GM23248 (cell line): ENCODE measurements at regions not wholly inside any gene's neighbourhood (a gene's known extent, or its start where the extent isn't known, plus 50 kb on each side); places are given as distances from the start of the nearest gene placed in this dataset.
A peak's percentile ranks its signal among the peaks of the same experiment; 100 is the strongest.

Experiments used
- DNase-seq: peaks from one replicate; pipeline ENCODE4 v3.0.0-alpha.2; 2015
- H2AFZ ChIP-seq: fragments of 200-600 bp; sonication (generic); 2 replicates; pipeline ENCODE4 v1.6.1; 2016; ENCODE audit warnings: antibody characterized with exemption
- H3F3A ChIP-seq: fragments of 200-600 bp; sonication (generic); 2 replicates; pipeline ENCODE4 v1.6.1; 2016; ENCODE audit warnings: mild to moderate bottlenecking, antibody characterized with exemption, mixed run types; ENCODE audit not compliant: insufficient read depth
- H3K27ac ChIP-seq: fragments of 200-600 bp; sonication (generic); 2 replicates; pipeline ENCODE4 v1.5.1; 2016; ENCODE audit warnings: mild to moderate bottlenecking
- H3K27me3 ChIP-seq: fragments of 200-600 bp; sonication (generic); replicated peaks from 2 replicates; pipeline ENCODE4 v1.6.1; 2016; ENCODE audit warnings: mild to moderate bottlenecking; ENCODE audit not compliant: insufficient read depth
- H3K36me3 ChIP-seq: fragments of 200-600 bp; sonication (generic); 2 replicates; pipeline ENCODE4 v1.6.1; 2016; ENCODE audit warnings: low read depth, mild to moderate bottlenecking
- H3K4me1 ChIP-seq: fragments of 200-600 bp; sonication (generic); 2 replicates; pipeline ENCODE4 v1.6.1; 2016; ENCODE audit warnings: mild to moderate bottlenecking; ENCODE audit not compliant: insufficient read depth
- H3K4me2 ChIP-seq: fragments of 200-600 bp; sonication (generic); one replicate; pipeline ENCODE4 v1.6.1; 2016; ENCODE audit warnings: mild to moderate bottlenecking; ENCODE audit not compliant: unreplicated experiment
- H3K4me3 ChIP-seq: fragments of 200-600 bp; sonication (generic); 2 replicates; pipeline ENCODE4 v1.5.1; 2016; ENCODE audit warnings: mild to moderate bottlenecking
- H3K79me2 ChIP-seq: fragments of 200-600 bp; sonication (generic); 2 replicates; pipeline ENCODE4 v1.6.1; 2016; ENCODE audit warnings: mild to moderate bottlenecking; ENCODE audit not compliant: insufficient read depth
- H3K9ac ChIP-seq: fragments of 200-600 bp; sonication (generic); 2 replicates; pipeline ENCODE4 v1.6.1; 2016; ENCODE audit warnings: mild to moderate bottlenecking
- H3K9me2 ChIP-seq: fragments of 200-600 bp; sonication (generic); 2 replicates; pipeline ENCODE4 v1.6.1; 2016; ENCODE audit warnings: mixed run types, mild to moderate bottlenecking, moderate library complexity; ENCODE audit not compliant: insufficient read depth
- H3K9me3 ChIP-seq: fragments of 200-600 bp; sonication (generic); one replicate; pipeline ENCODE4 v1.6.1; 2017; ENCODE audit warnings: low read depth
- H4K20me1 ChIP-seq: fragments of 200-600 bp; sonication (generic); 2 replicates; pipeline ENCODE4 v1.6.0; 2016; ENCODE audit not compliant: insufficient read depth
- EZH2 ChIP-seq: fragments of 200-600 bp; sonication (generic); IDR thresholded peaks from 2 replicates; pipeline ENCODE4 v1.6.1; 2018; ENCODE audit warnings: antibody characterized with exemption, mild to moderate bottlenecking; ENCODE audit not compliant: insufficient read depth, poor library complexity, severe bottlenecking
- EZH2phosphoT487 ChIP-seq: fragments of 200-600 bp; sonication (generic); IDR thresholded peaks from 2 replicates; pipeline ENCODE4 v1.6.1; 2018; ENCODE audit warnings: antibody characterized with exemption, moderate library complexity, mild to moderate bottlenecking, low read depth; ENCODE audit not compliant: insufficient read depth
- WGBS, 2 experiments: methylation state at CpG; one replicate each; pipeline ENCODE4 v1.1.6; 2015 to 2017; ENCODE audit warnings: low lambda C conversion rate in 2 of 2, low coverage in 1 of 2; ENCODE audit errors: missing lambda C conversion rate in 2 of 2; 5-methylcytosine and 5-hydroxymethylcytosine counted together
- in situ Hi-C: fragments of 300-500 bp; cut with MboI; formaldehyde crosslinking; loops from 2 replicates; pipeline ENCODE4 v1.15.0; 2020

DNA sequence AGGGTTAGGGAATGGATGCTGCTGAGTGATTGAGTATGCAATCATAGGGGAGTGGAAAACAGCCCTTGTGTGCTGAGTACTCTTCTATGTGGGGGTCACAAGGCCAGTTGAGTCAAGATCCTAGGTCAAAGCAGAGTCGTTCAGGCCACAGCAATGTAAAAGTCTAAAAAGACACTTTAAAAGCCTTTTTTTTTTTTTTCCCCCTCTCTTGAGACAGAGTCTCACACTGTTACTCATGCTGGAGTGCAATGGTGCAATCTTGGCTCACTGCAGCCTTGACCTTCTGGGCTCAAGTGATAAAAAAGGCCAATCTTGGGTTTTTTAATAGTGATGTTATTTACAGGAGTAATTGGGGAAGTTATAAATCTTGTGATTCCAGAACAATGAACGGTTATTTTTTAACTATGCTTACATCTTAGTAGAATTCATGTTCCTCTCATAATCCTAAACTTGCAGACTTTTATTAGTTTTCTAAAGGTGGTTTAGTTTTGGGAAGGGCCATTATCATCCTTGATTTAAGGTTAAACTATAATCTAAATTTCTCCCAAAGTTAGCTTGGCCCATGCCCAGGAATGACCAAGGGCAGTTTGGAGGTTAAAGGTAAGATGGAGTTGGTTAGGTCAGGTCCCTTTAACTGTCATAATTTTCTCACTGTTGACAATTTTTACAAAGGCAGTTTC, 82.2 kb upstream of the BMP2K start:
- Histone ChIP-seq H3K9me3 (no peaks in the 10 kb centered on the region), H3K27me3 (no peaks in the 10 kb centered on the region), H3K27ac (no peak overlapping the region), H2AFZ (no peak overlapping the region), H3K36me3 (no peaks in the 10 kb centered on the region), H3K4me2 (no peak overlapping the region), H3K9me2 (no peaks in the 10 kb centered on the region), H3K79me2 (no peaks in the 10 kb centered on the region), H3K4me1 (peaks cover 23% of the 10 kb centered on the region), H3K4me3 (no peak overlapping the region), H3F3A (peaks cover 14% of the 10 kb centered on the region; the same call in 1 of the 2 replicates), H4K20me1 (no peaks in the 10 kb centered on the region), H3K9ac (no peak overlapping the region)
- WGBS, 2 experiments: 0 to 10% methylated on average over 2 of the region's 2 CpGs
- in situ Hi-C loops: no loop called here
- TF ChIP-seq EZH2 (no peak), EZH2phosphoT487 (no peak)
- peak; percentile 66 for DNase-seq

DNA sequence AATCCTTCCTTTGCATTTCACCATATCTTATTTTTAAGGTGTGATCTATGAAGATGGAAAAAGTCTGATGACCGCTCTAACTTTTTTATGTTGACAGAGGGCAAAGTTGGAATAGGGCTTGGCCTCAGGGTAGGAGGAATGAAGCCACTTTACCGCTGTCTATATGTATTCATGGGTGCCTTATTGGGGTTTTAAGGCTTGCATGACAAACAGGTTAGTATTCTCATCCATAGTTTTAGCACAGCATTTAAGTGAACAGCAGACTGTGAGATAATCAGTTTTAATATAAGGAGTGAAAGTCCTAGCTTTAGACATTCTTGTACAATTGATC, 81.7 kb upstream of the BMP2K start:
- Histone ChIP-seq H3K4me3 (no peak overlapping the region), H3K9ac (no peak overlapping the region), H3K9me2 (no peaks in the 10 kb centered on the region), H3K27me3 (no peaks in the 10 kb centered on the region), H3K79me2 (no peaks in the 10 kb centered on the region), H4K20me1 (no peaks in the 10 kb centered on the region), H3K36me3 (no peaks in the 10 kb centered on the region), H3F3A (peaks cover 9% of the 10 kb centered on the region; the same call in 1 of the 2 replicates), H2AFZ (no peak overlapping the region), H3K27ac (no peak overlapping the region), H3K4me2 (no peak overlapping the region), H3K4me1 (peaks cover 21% of the 10 kb centered on the region), H3K9me3 (no peaks in the 10 kb centered on the region)
- no peak for TF ChIP-seq EZH2
- WGBS, 2 experiments: 95% methylated on average over 2 of the region's 2 CpGs
- no peak for DNase-seq
- in situ Hi-C loops: no loop called here

DNA sequence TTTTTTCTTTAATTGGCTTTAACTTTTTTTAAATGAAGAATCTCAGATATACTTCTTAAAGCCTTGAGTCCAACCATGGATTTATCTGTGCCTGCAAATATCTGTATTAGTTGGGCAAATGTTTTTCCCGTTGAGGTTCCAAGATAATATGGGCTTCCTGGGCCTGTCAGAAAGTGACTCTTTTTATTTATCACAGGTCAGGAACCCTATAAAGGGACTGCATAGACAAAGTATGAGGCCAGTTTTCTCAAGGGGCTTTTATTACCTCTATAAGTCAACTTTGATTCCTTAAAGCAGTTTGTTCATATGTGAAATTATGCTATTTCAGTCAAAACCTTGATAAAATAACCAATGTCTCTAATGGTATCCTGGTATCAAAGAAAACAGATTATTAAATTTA, 80.2 kb upstream of the BMP2K start:
- Histone ChIP-seq H3K4me3 (no peak overlapping the region), H3K27ac (no peak overlapping the region), H3K4me2 (no peak overlapping the region), H3K9me2 (no peaks in the 10 kb centered on the region), H4K20me1 (no peaks in the 10 kb centered on the region), H3K79me2 (no peaks in the 10 kb centered on the region), H3K36me3 (no peaks in the 10 kb centered on the region), H3K9ac (no peak overlapping the region), H3K9me3 (no peaks in the 10 kb centered on the region), H3F3A (peaks cover 9% of the 10 kb centered on the region; the same call in 1 of the 2 replicates), H2AFZ (no peak overlapping the region), H3K27me3 (no peaks in the 10 kb centered on the region), H3K4me1 (peaks cover 21% of the 10 kb centered on the region)
- TF ChIP-seq EZH2 (no peak), EZH2phosphoT487 (no peak)
- no peak for DNase-seq
- WGBS, 2 experiments: 54 to 60% methylated on average over 1 of the region's 1 CpG
- in situ Hi-C loops: no loop called here

DNA sequence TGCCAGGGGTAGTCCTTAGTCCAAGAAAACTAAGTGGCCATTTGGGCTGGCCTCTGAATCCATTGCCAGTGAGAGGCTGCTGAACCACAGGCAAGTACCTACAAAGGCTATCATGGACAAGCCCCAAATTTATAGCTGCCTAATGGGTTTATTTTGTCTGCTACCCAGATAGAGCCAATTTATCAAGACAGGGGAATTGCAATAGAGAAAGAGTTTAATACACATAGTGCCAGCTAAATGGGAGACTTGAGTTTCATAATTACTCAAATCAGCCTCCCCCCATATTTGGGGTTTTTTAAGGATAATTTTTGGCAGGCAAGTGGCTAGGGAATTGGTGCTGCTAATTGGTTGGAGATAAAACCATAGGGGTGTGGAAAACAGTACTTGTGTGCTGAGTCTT, 73.1 kb upstream of the BMP2K start:
- Histone ChIP-seq H3K9ac (no peak overlapping the region), H3K4me2 (no peak overlapping the region), H3K79me2 (no peaks in the 10 kb centered on the region), H4K20me1 (no peaks in the 10 kb centered on the region), H3K9me2 (no peaks in the 10 kb centered on the region), H3K9me3 (no peaks in the 10 kb centered on the region), H3K27ac (no peak overlapping the region), H3K36me3 (no peaks in the 10 kb centered on the region), H3K4me3 (no peak overlapping the region), H3F3A (peaks cover 13% of the 10 kb centered on the region), H3K4me1 (peaks cover 10% of the 10 kb centered on the region), H3K27me3 (no peaks in the 10 kb centered on the region), H2AFZ (no peak overlapping the region)
- TF ChIP-seq EZH2: no peak
- TF ChIP-seq EZH2phosphoT487: no peak
- DNase-seq: no peak
- in situ Hi-C loops: no loop called here

DNA sequence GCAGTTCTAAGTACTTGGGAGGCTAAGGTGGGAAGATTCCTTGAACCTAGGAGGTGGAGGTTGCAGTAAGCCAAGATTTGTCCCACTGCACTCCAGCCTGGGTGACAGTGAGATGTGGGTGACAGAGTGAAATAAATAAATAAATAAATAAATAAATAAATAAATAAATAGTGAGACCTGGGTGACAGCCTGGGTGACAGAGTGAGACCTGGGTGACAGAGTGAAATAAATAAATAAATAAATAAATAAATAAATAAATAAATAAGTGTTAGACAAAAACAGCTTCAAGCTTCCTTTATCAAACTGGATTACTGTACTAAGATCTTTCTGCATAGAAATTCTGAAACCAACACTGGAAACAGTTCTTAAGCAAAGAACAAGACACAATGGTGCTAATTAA, 71.8 kb upstream of the BMP2K start:
- Histone ChIP-seq H3F3A (peaks cover 13% of the 10 kb centered on the region), H3K9me3 (no peaks in the 10 kb centered on the region), H3K27ac (peak overlapping the region; percentile 60), H3K4me2 (no peak overlapping the region), H3K27me3 (no peaks in the 10 kb centered on the region), H3K4me1 (peaks cover 10% of the 10 kb centered on the region), H3K9ac (no peak overlapping the region), H4K20me1 (no peaks in the 10 kb centered on the region), H3K79me2 (no peaks in the 10 kb centered on the region), H3K9me2 (no peaks in the 10 kb centered on the region), H3K4me3 (no peak overlapping the region), H3K36me3 (no peaks in the 10 kb centered on the region), H2AFZ (peak overlapping the region; percentile 51)
- no peak for DNase-seq
- TF ChIP-seq EZH2 (no peak), EZH2phosphoT487 (no peak)
- in situ Hi-C loops: no loop called here
